Transverse colon (tissue), 4 donors: ENCODE measurements at regions not wholly inside any gene's neighbourhood (a gene's known extent, or its start where the extent isn't known, plus 50 kb on each side); places are given as distances from the start of the nearest gene placed in this dataset.

Source experiments
- DNase-seq: peaks from one replicate; pipeline ENCODE4 v3.0.0-alpha.2; 2019
- H3K27ac ChIP-seq, 4 donors: fragments of 200-600 bp; sonication (generic); 2 replicates each; pipeline ENCODE4 v1.5.1; 2016 to 2018; ENCODE audit warnings: inconsistent platforms in 4 of 4
- H3K27me3 ChIP-seq: fragments of 200-600 bp; sonication (generic); 2 replicates; pipeline ENCODE4 v1.5.1; 2017; ENCODE audit warnings: inconsistent platforms
- H3K36me3 ChIP-seq, 4 donors: fragments of 200-600 bp; sonication (generic); 2 replicates each; pipeline ENCODE4 v1.5.1; 2017 to 2019; ENCODE audit warnings: inconsistent platforms in 4 of 4
- H3K4me1 ChIP-seq, 4 donors: fragments of 200-600 bp; sonication (generic); 2 replicates each; pipeline ENCODE4 v1.5.1; 2017 to 2020; ENCODE audit warnings: inconsistent platforms in 4 of 4
- H3K4me3 ChIP-seq, 4 donors: fragments of 200-600 bp; sonication (generic); 1 replicate in 1 of 4; 2 replicates in 3 of 4; pipeline versions ENCODE4 v1.5.1 to v1.6.1; 2017 to 2019; ENCODE audit warnings: inconsistent platforms in 4 of 4
- H3K9me3 ChIP-seq, 2 donors: fragments of 200-600 bp; sonication (generic); 2 replicates each; pipeline ENCODE4 v1.5.1; 2017 to 2019; ENCODE audit warnings: inconsistent platforms in 2 of 2
- EP300 ChIP-seq: sonication (generic); formaldehyde crosslinking; IDR thresholded peaks from one replicate; pipeline ENCODE4 v1.6.1; 2017; ENCODE audit warnings: antibody characterized with exemption, low read depth
- POLR2A ChIP-seq: fragments of 450-650 bp; IDR thresholded peaks from one replicate; pipeline ENCODE4 v1.6.1; 2016; ENCODE audit warnings: antibody characterized with exemption, mild to moderate bottlenecking, moderate library complexity
- POLR2AphosphoS5 ChIP-seq, 3 donors: sonication (generic); formaldehyde crosslinking; IDR thresholded peaks; one replicate each; pipeline ENCODE4 v1.6.1; 2016; ENCODE audit warnings: antibody characterized with exemption in 3 of 3
- WGBS, 2 donors: methylation state at CpG; one replicate each; pipeline ENCODE4 v1.1.5; 2018; ENCODE audit warnings: low coverage in 1 of 2; 5-methylcytosine and 5-hydroxymethylcytosine counted together
- in situ Hi-C, 4 donors: fragments of 200-750 bp; cut with MboI; loops; one replicate each; pipeline versions ENCODE4 v1.15.0 to v1.15.1; 2017; ENCODE audit warnings: low sequenced_read_pairs in 3 of 4, low pct_ligation_motif_present in 1 of 4, low pct_unique_long_range_greater_than_20kb in 1 of 4
- intact Hi-C: fragments of 100-400 bp; cut with DNase I; formaldehyde crosslinking; loops from one replicate; pipeline ENCODE4 v1.15.1; 2023; ENCODE audit warnings: low total_unique reads
- TF ChIP-seq, protein P1 (sequence below), 5 experiments: fragments of 200-600 bp in 3 of 5; fragments of 450-650 bp in 2 of 5; sonication (generic) in 3 of 5; IDR thresholded peaks; 1 replicate in 2 of 5; 2 replicates in 3 of 5; pipeline ENCODE4 v1.5.1; 2016 to 2017; ENCODE audit warnings: antibody characterized with exemption in 5 of 5, inconsistent platforms in 3 of 5, mild to moderate bottlenecking in 2 of 5, moderate library complexity in 1 of 5

DNA sequence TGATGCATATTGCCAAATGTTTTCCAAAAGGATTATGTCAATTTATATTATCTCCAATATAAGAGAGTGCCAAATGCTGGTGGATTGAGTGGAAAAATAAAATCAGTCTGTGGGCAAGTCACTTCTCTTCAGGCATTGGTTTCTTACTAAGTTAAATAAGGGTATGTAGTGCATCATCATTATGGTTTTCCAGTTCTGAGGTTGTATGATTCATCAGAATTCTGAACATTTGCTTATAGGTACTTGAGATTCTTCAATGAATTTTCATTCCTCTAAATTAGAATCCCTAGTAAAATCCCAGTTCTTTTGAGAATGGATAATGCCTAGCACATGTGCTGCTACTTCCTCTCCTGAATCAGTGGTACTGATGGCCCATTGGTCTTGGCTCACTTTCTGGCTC, 188.9 kb upstream of the OSR1 start:
- intact Hi-C loops: no loop called here
- Histone ChIP-seq H3K27me3 (no peaks in the 10 kb centered on the region), H3K4me3 (no peak overlapping the region), H3K9me3 (no peaks in the 10 kb centered on the region), H3K4me1 (no peaks in the 10 kb centered on the region), H3K27ac (no peak overlapping the region), H3K36me3 (no peaks in the 10 kb centered on the region)
- TF ChIP-seq, protein P1, sequence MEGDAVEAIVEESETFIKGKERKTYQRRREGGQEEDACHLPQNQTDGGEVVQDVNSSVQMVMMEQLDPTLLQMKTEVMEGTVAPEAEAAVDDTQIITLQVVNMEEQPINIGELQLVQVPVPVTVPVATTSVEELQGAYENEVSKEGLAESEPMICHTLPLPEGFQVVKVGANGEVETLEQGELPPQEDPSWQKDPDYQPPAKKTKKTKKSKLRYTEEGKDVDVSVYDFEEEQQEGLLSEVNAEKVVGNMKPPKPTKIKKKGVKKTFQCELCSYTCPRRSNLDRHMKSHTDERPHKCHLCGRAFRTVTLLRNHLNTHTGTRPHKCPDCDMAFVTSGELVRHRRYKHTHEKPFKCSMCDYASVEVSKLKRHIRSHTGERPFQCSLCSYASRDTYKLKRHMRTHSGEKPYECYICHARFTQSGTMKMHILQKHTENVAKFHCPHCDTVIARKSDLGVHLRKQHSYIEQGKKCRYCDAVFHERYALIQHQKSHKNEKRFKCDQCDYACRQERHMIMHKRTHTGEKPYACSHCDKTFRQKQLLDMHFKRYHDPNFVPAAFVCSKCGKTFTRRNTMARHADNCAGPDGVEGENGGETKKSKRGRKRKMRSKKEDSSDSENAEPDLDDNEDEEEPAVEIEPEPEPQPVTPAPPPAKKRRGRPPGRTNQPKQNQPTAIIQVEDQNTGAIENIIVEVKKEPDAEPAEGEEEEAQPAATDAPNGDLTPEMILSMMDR (IDR thresholded peaks at IDR 0.05): no peak
- TF ChIP-seq POLR2A (no peak), EP300 (no peak), POLR2AphosphoS5 (IDR thresholded peaks at IDR 0.05) (no peak)
- in situ Hi-C loops: no loop called here
- DNase-seq: no peak

DNA sequence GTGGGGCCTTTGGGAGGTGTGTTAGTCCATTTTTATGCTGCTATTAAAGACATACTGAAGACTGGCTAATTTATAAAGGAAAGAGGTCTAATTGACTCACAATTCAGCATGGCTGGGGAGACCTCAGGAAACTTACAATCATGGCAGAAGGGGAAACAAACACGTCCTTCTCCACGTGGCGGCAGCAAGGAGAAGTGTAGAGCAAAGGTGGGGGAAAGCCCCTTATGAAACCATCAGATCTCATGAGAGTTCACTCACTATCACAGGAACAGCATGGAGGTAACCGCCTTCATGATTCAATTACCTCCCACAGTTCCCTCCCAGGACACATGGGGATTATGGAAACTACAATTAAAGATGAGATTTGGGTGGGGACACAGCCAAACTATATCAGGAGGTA, 187.1 kb upstream of the OSR1 start:
- TF ChIP-seq EP300 (no peak), POLR2AphosphoS5 (IDR thresholded peaks at IDR 0.05) (no peak), POLR2A (no peak)
- no peak for DNase-seq
- H3K27me3 ChIP-seq: no peaks in the 10 kb centered on the region
- no peak overlapping the region for H3K27ac ChIP-seq
- in situ Hi-C loops: no loop called here
- 0 to 70% methylated on average over 1 to 4 of the region's 4 CpGs for whole genome bisulfite sequencing, 2 donors
- H3K4me1 ChIP-seq: peaks cover 0 to 13% (median 7%) of the 10 kb centered on the region in 4 donors
- intact Hi-C loops: no loop called here
- no peaks in the 10 kb centered on the region for H3K36me3 ChIP-seq
- no peaks in the 10 kb centered on the region for H3K9me3 ChIP-seq
- H3K4me3 ChIP-seq: no peak overlapping the region

DNA sequence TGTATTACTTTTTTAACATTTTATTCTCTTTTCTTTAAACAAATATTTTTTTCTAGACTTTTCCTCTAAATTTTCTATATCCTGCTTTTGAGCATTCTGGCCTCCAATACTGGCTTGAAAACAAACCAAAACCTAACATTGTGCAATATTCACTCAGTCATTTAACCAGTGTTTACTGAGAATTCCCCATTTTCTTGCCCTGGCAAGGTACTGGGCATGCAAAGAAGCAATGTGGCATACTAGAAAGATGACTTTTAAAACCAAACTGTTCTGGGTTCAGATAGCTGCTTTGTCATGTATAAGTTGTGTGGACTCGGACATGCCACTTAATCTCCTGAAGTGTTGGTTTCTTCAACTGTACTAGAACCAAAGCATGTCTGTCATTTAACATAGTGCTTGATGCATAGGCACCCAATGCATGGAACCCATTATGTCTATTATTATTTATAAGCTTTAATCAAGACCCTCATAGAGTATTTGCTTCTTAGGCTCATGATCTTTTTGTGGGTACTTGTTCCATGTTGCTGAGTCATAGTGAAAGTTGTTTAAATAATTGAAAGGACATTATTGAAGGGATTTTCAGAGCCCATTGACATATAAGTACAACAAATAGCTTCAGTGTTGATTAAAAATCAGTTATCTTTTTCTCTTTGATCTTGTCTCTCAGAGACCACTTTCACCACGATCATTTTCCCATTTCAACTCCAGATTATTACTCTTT, 185.4 kb upstream of the OSR1 start:
- Histone ChIP-seq H3K27me3 (no peaks in the 10 kb centered on the region), H3K4me3 (no peak overlapping the region), H3K36me3 (no peaks in the 10 kb centered on the region), H3K9me3 (no peaks in the 10 kb centered on the region), H3K27ac (no peak overlapping the region), H3K4me1 (peaks cover 0 to 21% (median 11%) of the 10 kb centered on the region in 4 donors)
- WGBS, 2 donors: 60 to 77% methylated on average over 1 to 2 of the region's 2 CpGs
- intact Hi-C loops (no loop called here), in situ Hi-C loops (no loop called here)
- DNase-seq: no peak
- TF ChIP-seq, protein P1 (IDR thresholded peaks at IDR 0.05): no peak
- no peak for TF ChIP-seq POLR2AphosphoS5 (IDR thresholded peaks at IDR 0.05)
- TF ChIP-seq POLR2A: no peak
- TF ChIP-seq EP300: no peak

DNA sequence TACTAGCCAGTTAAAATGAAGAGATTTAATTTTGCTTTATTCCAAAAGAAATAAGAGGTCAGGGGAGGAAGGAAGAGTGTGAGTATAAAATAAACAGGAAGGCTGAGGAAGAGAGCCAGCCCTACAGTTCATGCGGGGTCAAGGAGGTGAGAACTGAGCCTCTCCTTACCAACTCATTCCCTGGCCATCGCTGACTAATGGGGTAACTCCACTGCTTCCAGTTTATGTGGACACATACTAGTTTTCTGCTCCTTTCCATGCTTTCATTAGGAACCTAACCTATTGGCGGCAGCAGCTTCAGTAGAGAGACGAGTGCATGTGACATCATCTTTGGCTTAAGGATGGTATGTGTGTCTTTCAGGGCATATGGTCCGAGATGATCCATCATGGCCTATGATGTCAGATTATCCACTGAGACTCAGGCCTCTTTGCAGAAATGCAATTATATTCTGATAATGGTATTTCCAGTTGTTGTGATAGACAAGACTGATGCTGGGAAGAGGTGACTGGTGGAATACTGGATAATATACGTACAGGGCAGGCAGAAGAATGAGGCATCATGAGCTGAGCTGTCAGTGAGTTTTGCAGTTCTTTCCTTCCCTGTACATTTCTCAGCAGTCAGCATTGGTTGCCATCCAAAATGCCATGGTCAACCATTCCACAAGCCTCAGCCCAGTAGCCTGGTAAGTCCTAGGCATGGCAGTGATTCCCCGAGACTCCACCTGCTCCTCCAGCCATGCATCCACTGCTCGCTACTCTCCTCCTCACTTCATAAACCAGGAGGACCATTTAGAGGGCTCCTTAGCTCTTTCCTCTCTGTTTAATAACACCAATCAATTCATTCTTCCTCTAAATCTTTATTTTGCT, 184.6 kb upstream of the OSR1 start:
- no peaks in the 10 kb centered on the region for H3K9me3 ChIP-seq
- no peaks in the 10 kb centered on the region for H3K27me3 ChIP-seq
- H3K36me3 ChIP-seq: no peaks in the 10 kb centered on the region
- TF ChIP-seq POLR2AphosphoS5 (IDR thresholded peaks at IDR 0.05) (no peak), EP300 (no peak), POLR2A (no peak)
- TF ChIP-seq, protein P1 (IDR thresholded peaks at IDR 0.05): no peak
- intact Hi-C loops: no loop called here
- DNase-seq: no peak
- peaks cover 0 to 26% (median 11%) of the 10 kb centered on the region in 4 donors for H3K4me1 ChIP-seq
- no peak overlapping the region for H3K4me3 ChIP-seq
- in situ Hi-C loops: no loop called here
- H3K27ac ChIP-seq: no peak overlapping the region
- WGBS, 2 donors: 79 to 82% methylated on average over 4 to 8 of the region's 8 CpGs
